Bronchial epithelial cell (primary cell): ENCODE measurements at regions not wholly inside any gene's neighbourhood (a gene's known extent, or its start where the extent isn't known, plus 50 kb on each side); places are given as distances from the start of the nearest gene placed in this dataset.

Experiments
- DNase-seq: peaks from one replicate; pipeline ENCODE4 v3.0.0-alpha.2; 2010; ENCODE audit warnings: low read depth
- FAIRE-seq: peaks from 2 replicates; lab custom pipeline; 2011; peaks lifted over from hg19 to GRCh38; lab: Jason Lieb, UNC
- H3K27me3 ChIP-seq: 2 replicates; pipeline ENCODE4 v1.5.1; 2011; ENCODE audit warnings: low read length; ENCODE audit not compliant: control insufficient read depth, insufficient read depth
- H3K36me3 ChIP-seq: 2 replicates; pipeline ENCODE4 v1.5.1; 2011; ENCODE audit warnings: low read length; ENCODE audit not compliant: control insufficient read depth, insufficient read depth
- H3K4me3 ChIP-seq: 2 replicates; pipeline ENCODE4 v1.5.1; 2011; ENCODE audit warnings: mild to moderate bottlenecking, low read depth, low read length, control low read depth
- CTCF ChIP-seq: IDR thresholded peaks from 2 replicates; pipeline ENCODE4 v1.5.1; 2011; ENCODE audit warnings: mild to moderate bottlenecking, moderate library complexity, low read length, control low read depth, inconsistent platforms; ENCODE audit not compliant: insufficient read depth, severe bottlenecking

- DNase-seq (no peak), FAIRE-seq (no peak)
- H3K4me3 ChIP-seq: no peak overlapping the region
- no peak for TF ChIP-seq CTCF
- H3K36me3 ChIP-seq: no peaks in the 10 kb centered on the region
- no peaks in the 10 kb centered on the region for H3K27me3 ChIP-seq
Measured at GRCh38 chr3:22306454-22306853, 555.4 kb upstream of the ZNF385D start.

GRCh38 chr3:22308871-22309270, 557.9 kb upstream of the ZNF385D start:
- no peak for TF ChIP-seq CTCF
- DNase-seq (no peak), FAIRE-seq (no peak)
- no peaks in the 10 kb centered on the region for H3K36me3 ChIP-seq
- H3K4me3 ChIP-seq: no peak overlapping the region
- H3K27me3 ChIP-seq: no peaks in the 10 kb centered on the region

- no peak for TF ChIP-seq CTCF
- no peaks in the 10 kb centered on the region for H3K27me3 ChIP-seq
- no peaks in the 10 kb centered on the region for H3K36me3 ChIP-seq
- no peak overlapping the region for H3K4me3 ChIP-seq
- FAIRE-seq (no peak), DNase-seq (no peak)
Measured at GRCh38 chr3:22315925-22316324, 564.9 kb upstream of the ZNF385D start.

GRCh38 chr3:22318325-22318724, 567.3 kb upstream of the ZNF385D start:
- no peaks in the 10 kb centered on the region for H3K27me3 ChIP-seq
- no peak for TF ChIP-seq CTCF
- FAIRE-seq: no peak

GRCh38 chr3:22319446-22319845, 568.4 kb upstream of the ZNF385D start:
- DNase-seq (no peak), FAIRE-seq (no peak)
- Histone ChIP-seq H3K27me3 (no peaks in the 10 kb centered on the region), H3K4me3 (no peak overlapping the region), H3K36me3 (no peaks in the 10 kb centered on the region)
- no peak for TF ChIP-seq CTCF

More at GRCh38 chr3:22318325-22318724, 567.3 kb upstream of the ZNF385D start:
- Histone ChIP-seq H3K4me3 (no peak overlapping the region), H3K36me3 (no peaks in the 10 kb centered on the region)
- DNase-seq: no peak

- FAIRE-seq (no peak), DNase-seq (no peak)
- H3K27me3 ChIP-seq: no peaks in the 10 kb centered on the region
- no peak overlapping the region for H3K4me3 ChIP-seq
- no peak for TF ChIP-seq CTCF
- no peaks in the 10 kb centered on the region for H3K36me3 ChIP-seq
Measured at GRCh38 chr3:22322861-22323260, 571.9 kb upstream of the ZNF385D start.
